ENCODE measurements at regions not wholly inside any gene's neighbourhood (a gene's known extent, or its start where the extent isn't known, plus 50 kb on each side); places are given as distances from the start of the nearest gene placed in this dataset.

GRCh38 chr1:218031901-218032300 lies 253.2 kb upstream of the RRP15 start (continued):
- TF ChIP-seq SP2 (IDR thresholded peaks at IDR 0.05; ENCODE audit: low read length), result no peak
- TF ChIP-seq NRF1 (IDR thresholded peaks at IDR 0.05; ENCODE audit: low read depth, low read length), result no peak
- no peak for TF ChIP-seq SP1 (IDR thresholded peaks at IDR 0.05; ENCODE audit: low read depth, low read length)
